ENCODE measurements at regions not wholly inside any gene's neighbourhood (a gene's known extent, or its start where the extent isn't known, plus 50 kb on each side); places are given as distances from the start of the nearest gene placed in this dataset.
"Not testable (repeated sequence)": the region's sequence is repeated elsewhere in the genome, so short reads cannot be mapped to it uniquely, and the experiment has no call there.

DNA sequence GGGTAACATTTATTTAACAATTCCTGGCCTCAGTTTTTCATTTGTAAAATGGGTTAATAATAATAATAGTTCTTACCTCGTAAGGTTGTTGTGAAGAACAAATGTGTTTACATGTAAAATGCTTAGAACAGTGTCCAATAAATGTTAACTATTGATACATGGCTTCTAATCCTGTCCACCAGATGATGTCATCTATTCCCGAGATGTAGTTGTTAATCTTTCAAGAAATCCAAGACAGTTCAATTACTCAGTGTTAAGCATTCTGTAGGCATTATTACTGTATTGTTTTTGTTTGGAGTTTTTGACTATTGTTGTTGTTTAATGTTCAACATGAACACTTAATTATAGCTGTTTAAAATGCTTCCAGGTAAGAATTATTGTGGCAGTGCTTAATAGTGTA, 131.0 kb upstream of the FNDC3A start:
- no peak for DNase-seq (ENCODE audit: low read depth)

DNA sequence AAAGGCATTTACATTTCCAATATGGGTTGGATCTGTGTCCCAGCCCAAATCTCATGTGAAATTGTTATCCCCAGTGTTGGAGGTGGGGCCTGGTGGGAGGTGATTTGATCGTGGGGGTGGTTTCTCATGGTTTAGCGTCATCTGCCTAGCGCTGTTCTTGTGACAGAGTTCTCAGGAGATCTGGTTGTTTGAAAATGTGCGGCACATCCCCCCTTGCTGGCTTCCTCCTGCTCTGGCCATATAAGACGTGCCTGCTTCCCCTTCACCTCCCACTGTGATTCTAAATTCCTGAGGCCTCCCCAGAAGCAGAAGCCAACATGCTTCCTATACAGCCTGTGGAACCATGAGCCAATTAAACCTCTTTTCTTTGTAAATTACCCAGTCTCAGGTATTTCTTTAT, 126.2 kb upstream of the FNDC3A start:
- no peak for DNase-seq (ENCODE audit: low read depth)

DNA sequence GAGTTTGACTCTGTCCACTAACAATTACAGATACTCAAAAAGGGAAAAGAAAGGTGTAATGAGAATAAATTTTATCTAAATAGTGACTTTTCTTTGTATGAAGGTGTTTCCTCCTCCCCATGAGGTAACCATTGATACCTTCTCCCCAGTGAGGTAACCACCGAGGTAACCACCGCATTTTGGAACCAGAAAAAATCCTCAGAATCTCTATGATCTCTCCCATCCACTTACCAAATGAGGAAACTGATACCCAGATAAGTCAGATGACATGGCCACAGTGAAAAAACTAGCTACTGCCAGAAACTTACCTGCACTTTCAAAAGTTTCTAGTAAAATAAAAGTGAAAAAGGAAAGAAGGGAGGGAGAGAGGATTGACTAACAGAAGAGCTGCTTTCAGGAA, 124.0 kb upstream of the FNDC3A start:
- no peak for DNase-seq (ENCODE audit: low read depth)

DNA sequence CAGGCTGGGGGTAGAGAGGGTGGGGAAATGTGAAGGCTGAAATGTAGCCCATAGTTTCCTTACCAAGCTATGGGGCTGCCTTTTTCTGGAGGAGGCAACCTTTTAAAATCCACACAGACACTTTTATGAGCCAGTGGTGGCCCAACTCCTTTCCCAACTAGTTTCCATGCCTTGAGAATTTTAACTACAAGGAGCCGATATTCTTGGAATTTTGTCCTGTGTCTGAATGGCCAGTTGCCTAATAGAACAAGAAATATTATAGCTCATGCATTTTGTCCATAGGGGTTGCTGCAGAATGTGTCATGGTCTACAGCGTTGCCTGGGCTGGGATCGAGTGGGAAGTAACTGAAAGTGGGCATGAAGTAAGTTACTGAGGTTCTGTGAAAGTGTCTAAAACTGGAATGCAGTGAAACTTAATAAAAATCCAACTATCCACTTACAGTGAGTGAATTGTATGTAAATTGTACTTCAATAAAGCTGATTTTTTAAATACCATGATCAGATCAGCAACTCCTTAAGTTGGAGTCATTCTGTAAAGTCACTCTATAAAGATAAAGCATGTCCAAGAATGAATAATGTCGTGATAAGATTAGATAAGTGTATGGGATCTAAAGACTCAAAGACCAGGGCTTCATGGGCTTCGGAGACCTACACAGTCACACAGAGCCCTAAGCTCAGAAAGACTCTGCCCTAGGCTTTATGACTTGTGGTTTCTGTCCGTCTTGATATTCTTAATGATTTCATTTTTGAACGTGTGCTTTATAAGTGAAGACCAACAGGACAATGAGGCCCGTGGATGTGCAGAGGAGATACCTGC, 122.6 kb upstream of the FNDC3A start:
- no peak for DNase-seq (ENCODE audit: low read depth)

DNA sequence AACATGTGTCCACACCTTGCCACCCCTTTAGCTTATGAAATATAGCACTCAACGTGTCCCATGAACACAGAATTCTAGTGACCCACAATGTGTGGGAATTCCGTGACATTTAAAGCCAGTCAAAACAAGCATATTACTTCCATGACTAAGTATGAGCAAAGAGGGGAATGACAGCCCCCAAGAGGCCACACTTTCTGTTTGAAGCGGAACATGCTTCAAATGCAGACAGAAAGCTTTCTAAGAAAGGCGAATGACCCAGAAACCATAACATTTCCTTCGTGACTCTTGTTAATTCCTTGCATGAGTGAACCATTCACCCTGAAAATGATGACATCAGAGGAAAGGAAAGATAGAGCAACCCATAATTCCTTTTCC, 122.0 kb upstream of the FNDC3A start:
- DNase-seq (ENCODE audit: low read depth), result no peak

DNA sequence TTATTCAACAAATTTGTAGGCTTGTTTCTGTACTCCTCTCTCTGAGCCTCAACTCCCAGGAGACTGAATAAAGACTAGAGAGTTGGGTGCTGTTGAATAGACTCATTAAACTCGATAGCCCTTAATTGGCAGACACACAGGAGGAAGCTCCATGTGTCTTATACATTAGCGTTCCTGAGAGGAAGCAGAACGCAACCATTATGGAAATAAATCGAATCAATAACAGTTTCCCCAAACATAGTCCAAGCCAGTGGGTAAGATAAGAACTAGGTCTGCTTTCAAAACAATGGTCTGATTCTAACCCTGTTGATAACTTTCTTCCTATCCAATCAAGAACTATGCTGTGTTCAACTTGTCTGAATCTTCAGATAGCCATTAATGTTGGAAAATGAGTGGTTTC, 118.1 kb upstream of the FNDC3A start:
- DNase-seq (ENCODE audit: low read depth), result no peak

DNA sequence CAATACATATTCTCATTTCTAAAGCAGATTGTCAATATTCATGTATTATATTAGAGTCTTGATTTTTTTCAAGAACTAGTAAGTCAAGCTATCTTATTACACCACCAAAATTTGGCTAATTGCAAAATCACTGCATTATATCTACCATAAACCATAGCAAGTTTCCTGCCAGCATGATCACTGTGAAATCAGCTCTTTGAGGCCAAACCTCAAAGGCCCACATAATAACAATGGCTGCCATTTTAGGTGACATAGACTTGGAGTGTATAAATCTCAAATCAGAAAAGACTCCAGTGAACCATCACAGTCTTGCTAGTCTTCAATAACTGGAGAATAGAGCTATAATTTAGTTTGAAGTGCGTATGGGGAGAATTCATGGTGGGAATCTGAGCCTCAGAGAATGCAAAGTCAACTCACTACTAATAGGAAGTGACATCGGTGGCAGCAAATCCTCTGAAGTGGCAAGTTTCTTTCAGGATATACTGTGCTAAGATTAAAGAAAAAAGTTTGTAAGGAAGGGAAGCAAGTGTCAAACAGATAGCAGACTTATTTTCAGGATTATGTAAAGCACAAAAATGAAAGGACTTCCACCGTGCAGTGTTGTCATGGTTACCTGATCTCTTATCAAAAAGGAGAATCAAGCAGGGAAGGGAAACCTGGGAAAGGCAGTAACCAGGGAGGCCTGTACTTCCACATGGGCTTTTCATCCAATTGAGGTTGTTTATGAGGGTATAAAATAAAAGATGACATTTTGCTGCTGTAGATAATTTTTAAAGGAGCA, 117.4 kb upstream of the FNDC3A start:
- no peak for DNase-seq (ENCODE audit: low read depth)

DNA sequence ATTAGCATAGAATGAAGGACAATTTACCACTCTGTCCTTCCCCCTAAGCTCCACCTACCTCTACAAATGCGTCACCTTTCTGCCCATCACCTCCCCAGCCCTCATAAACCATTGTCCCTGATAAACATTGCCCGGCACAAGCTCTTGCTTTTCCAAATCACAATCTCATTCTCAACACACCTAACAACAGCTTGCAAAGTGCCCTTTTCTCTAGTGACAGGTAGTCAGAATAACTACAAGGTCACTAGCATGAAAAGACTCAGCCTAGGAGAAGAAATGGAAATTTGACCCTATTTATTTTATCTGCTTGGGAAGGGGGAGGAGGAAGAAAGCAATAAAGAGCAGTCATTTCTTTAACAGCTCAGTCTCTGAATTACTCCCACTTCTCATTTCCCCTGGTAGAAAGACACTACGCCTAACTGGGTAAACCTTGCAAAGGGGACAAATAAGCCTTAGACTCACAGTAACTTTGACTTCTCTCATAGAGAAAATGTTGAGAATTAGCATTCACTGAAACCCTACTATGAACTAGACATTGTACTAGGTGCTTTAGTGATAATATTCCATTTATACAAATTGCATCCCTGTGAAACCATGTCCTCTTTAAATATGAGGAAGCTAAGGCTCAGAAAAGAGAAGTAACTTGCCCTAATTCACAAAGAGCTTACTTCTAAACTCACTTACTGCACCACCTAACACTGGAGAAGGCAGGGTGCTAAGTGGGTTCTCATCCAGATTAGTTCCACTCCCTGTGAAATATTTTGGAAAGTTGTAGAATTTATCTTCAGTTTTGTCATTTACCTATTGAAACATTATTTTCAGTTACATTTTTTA, 116.2 kb upstream of the FNDC3A start:
- no peak for DNase-seq (ENCODE audit: low read depth)

DNA sequence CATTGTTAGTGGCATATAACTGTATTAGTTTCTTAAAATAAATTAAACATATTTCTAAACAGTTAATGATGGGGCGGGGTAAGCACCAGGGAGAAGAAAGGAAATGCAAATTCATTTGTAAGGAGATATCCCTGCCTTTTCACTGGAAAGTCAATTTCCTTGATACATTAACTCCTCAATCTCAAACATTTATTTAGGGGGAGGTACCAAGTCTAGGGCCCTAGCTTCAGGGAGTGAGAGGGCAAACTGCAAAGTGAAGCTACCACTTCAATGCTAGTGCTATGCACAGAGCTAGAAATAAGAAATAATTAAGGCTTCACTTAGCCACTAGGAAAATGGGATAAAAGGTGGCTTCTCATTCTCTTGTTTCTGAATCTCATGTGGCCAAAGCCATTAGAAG, 115.3 kb upstream of the FNDC3A start:
- DNase-seq (ENCODE audit: low read depth), result no peak

DNA sequence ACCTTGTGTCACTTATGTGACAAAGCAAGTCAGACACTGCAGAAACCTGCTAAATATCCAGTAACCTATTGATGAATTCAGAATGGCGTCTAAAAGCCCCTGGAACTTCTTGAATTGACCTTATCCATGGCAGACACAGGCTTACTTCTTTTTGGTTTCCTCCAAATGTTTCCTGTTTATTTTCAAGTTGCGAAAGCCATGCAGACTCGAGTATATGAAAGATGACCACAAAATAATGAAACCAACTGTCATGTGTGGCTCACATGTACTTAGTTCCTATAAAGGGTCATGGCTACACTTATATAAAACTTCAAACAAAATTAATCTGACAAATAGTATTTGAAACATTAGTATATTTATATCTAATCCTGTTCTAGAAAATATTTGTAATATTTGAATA, 113.1 kb upstream of the FNDC3A start:
- no peak for DNase-seq (ENCODE audit: low read depth)

DNA sequence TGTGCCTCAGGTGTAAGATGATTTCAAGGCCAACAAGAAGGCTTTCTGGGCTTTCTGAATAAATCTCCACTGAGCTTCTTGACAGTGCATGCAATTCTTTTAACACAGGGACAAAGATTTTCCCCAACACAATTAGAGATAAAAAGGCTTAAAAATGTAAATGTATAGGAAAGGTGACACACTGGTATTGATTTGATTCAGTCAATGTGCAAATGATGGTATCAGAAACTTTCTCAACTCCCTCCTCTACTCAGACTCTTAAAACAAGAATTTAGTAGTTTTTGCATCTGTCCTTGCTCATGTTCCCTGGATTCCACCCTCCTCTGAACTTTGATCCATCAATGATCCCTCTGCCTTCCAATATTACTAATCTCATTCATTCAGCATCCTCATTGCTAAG, 111.6 kb upstream of the FNDC3A start:
- DNase-seq (ENCODE audit: low read depth), result no peak

DNA sequence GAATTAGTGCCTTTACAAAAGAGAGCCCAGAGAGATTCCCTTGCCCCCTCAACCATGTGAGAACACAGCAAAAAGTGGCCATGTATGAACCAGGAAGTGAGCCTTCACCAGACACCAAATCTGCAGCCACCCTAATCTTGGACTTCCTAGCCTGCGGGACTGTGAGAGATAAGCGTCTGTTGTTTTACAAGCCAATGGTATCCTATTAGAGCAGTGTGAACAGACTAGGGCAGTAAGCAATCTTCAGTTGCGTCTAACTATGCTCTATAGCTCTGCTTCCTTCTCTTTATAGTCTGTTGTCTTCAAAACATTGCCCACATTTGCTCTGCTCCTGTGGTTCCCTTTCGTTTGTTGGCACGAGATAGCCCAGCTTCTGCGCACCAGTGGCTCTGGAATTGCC, 109.5 kb upstream of the FNDC3A start:
- no peak for DNase-seq (ENCODE audit: low read depth)

DNA sequence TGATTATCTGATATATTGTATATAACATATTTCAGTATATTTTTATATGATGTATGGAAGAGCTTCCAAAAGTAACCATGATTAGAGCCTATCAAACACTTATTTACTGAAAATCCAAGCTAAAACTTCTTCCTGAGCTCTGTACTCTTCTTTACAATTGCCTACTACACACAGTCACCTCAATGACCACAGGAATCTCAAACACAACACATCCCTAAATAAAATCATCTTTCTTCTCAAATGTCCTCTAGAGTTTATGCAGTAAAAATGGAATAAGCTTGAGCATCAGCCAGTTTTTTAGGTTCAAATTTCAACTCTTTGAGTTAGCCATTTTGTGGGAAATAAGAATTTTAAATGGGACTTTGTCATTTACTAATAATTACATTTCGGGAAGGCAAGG, 102.6 kb upstream of the FNDC3A start:
- DNase-seq (ENCODE audit: low read depth), result no peak

DNA sequence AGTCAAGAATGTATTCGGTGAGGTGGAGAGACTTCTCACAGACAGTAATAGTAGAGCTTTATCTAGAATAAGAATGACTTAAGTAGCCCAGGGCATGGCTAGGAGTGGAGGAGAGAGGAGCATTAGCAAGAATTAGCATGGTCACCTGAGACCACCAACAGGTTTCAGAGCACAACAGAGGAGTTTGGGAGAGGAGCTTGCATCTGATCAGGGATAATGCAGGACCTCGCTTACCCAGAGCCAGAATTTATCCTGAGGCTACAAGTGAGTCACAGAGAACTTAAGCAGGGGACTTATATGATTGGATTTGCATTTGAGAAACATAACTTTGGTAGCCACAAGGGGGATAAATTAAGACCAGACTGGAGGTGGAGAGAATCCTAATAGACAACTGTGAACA, 102.1 kb upstream of the FNDC3A start:
- no peak for DNase-seq (ENCODE audit: low read depth)

DNA sequence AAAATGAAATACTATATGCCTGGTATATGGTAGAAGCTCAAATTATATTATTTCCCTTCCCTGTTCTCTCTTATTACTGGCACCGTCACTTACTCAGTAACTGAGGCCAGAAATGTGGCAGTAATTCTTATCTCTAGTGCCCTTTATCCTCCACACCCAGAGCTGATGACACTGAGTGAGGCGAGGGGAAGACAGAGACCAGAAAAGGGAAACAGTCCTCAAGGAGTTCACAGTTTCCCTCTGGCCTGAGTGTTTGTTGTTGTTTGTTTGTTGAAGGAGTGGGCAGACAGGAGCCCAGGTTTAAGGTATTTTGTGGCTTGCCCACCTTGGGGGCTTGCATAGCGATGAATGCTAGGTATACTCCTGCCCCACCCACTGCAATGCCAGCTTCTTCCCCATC, 101.5 kb upstream of the FNDC3A start:
- no peak for DNase-seq (ENCODE audit: low read depth)

DNA sequence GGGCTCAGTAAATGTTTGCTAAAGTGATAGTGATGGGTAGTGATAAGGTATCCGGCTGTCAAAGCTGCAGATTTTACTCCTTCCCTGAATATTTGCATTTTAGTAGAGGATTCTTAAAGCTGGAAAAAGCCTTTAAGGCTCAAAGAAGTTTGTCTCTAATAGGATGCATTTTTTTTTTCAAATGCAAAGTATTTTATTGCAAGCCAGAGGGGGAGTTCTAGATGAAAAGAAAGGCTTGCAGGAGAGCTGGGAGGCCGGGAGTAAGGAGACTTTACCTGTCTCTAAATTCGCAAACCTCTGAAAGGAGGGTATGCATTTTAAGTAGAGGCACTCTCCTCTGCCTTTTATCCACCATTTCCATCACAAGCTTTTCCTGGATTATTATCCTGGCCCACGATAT, 100.7 kb upstream of the FNDC3A start:
- DNase-seq (ENCODE audit: low read depth), result no peak

DNA sequence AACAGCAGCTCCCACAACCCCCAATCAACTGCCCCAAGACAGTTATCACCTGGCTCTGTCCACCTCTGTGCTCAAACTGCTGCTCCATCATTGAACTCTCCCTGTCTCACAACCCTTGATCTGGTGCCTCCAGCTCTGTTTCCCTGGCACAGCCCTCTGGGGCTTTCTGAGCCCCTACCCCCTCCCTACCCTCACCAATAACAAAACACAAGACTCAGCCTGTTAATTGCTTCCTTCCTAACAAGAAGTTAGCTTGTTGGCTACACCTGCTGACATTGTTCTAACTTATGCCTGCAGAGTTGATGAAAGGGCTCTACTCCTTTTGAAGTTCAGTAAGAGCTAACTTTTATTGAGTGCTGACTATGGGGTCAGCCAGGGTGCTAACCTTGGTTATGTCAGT, 99.4 kb upstream of the FNDC3A start:
- DNase-seq (ENCODE audit: low read depth), result no peak

DNA sequence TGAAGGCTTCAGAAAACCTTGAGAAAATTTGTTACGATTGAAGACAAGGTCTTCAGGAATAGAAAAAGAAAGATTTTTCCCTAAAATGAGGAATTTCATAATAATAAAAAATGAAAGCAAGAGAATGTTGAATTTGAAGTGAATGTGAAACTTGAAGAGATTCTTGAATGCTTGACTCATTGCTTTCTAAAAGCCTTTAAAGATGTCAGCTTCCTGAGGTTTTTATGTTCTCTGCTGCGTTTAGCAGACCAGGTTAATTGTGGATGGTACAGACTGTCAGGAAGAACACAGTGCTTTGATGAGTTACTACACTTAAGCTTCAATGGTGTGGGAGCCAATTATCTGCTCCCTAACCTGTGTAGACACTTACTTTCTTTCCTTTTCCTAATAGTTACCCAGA, 96.3 kb upstream of the FNDC3A start:
- no peak for DNase-seq (ENCODE audit: low read depth)

DNA sequence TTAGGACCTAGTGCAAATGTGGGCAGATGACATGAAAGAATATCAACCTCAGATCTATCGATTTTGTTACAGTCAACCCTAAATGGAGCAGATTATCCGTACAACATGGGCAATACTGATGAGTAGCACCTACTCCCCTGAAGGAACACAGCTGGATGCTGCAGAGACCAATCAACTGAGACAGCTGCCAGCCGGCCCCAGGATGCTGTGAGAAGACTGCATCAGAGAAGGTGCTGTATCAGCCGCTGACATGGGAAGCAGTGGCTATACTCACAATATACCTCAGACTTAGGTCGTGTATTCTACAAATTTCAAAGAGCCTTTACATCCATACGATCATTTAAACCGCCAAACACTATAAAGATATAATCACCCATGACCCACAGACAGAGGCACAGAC, 95.9 kb upstream of the FNDC3A start:
- DNase-seq (ENCODE audit: low read depth), result no peak

DNA sequence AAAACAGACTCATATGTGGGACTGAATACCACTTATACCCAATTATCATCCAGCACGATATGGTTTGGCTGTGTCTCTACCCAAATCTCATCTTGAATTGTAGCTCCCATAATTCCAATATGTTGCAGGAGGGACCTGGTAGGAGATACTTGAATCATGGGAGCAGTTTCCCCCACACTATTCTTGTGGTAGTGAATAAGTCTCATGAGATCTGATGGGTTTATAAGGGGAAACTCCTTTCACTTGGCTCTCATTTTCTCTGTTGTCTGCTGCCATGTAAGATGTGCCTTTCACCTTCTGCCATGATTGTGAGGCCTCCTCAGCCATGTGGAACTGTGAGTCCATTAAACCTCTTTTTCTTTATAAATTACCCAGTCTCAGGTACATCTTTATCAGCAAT, 91.9 kb upstream of the FNDC3A start:
- not testable (repeated sequence) for DNase-seq (ENCODE audit: low read depth)

DNA sequence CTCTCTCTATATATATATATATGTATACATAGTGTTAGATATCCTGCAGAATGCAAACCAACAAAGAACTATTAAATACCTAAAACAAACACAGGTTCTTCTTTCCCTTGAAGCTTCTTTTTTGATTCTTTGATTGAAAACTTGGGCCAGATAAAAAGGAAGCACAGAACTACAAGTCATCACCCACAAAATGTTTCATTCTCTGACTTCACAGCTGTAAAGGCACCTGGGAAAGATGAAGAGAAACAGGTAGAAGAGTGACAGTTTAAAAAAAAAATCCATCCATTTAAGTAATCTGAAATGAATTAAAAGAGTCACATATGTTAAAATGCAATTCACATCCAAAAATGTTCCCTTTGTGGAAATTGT, 90.7 kb upstream of the FNDC3A start:
- DNase-seq (ENCODE audit: low read depth), result no peak

DNA sequence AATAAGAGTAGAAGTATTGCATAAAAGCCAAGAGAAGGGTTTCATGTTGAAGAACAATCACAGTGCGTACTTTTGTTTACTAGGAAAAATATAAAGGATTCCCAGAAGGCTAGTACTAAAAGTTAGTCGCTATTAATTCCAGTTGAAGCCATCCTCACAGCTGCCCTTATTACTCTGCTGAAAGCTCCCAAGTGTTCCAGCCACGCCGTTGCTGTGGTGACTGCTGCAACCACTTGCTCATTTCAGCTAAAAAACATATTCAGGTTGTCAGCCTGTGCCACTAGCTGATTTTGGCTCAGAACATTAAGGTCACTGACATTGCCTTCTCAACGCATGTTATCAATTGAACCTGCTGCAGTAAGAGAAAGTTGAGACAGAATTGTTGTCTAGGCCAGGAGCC, 87.1 kb upstream of the FNDC3A start:
- DNase-seq (ENCODE audit: low read depth), result no peak

DNA sequence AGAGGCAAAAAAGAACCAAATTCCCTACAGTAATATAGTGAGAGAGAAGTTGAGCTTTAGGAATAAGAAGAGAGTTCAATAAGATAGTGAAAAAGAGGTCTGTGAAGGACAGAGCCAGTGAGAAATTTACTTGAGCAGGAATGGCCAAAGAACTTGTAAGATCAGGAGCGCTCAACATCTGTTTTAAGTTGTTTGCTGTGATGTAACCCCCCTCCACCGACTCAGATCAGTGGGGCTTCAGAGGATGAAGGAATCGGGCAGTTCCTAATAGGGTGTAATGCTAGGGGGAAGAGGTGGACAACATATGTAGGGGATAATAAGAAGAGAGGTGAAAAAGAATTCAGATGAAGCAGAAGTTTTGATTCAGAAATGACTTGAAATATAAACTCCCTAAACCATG, 85.3 kb upstream of the FNDC3A start:
- no peak for DNase-seq (ENCODE audit: low read depth)

All from stimulated activated CD8-positive, alpha-beta memory T cell treated with anti-CD3 and anti-CD28 coated beads, Interleukin-12 subunit alpha, Interleukin-12 subunit beta, amount 100 ng/mL, for 4 hours (primary cell).